Stimulated activated CD4-positive, alpha-beta T cell treated with anti-CD3 and anti-CD28 coated beads, Interleukin-2, amount 100 ng/mL, for 48 hours (primary cell): ENCODE measurements at regions not wholly inside any gene's neighbourhood (a gene's known extent, or its start where the extent isn't known, plus 50 kb on each side); places are given as distances from the start of the nearest gene placed in this dataset.

Source experiments
- DNase-seq, 2 donors: peaks; one replicate each; pipeline ENCODE4 v3.0.0-alpha.2; 2020

DNA sequence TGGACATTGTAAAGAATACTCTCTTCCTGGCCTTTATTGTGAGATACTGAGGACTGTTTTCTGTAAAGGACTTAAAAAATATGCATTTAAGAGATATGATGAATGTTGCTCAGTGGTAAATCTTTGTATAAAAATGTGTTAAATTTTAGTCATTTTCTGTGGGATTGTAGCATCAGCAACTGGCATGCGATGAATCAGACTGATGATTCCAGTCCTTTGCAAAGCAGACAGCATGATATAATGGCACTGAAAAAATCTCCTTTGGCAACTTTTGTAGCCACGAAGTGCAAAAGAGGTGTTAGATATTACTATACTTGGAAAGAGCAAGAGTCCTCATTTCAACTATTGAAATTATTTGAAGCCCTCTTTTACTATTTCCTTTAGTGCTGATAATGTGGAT is 678.7 kb downstream of the PLCL1 start:
- no peak for DNase-seq

DNA sequence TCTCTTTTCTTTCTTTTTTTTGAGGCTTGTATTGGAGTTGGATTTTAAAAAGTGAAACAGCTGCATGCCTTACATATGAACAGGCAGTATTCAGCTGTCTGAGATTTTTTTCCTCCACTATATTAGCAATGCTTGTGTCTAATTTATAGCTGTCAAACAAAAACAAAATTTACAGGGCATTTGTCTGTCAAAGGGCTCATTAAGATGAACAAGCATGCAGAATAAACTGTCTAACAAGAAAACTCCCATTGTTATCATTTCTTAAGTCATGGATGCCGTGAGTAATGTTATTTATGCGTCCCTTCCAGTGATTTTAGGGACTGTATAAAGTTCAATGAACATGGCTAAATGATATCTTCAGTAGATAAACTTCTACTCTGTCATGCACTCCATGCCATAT is 674.7 kb downstream of the PLCL1 start:
- DNase-seq: no peak

DNA sequence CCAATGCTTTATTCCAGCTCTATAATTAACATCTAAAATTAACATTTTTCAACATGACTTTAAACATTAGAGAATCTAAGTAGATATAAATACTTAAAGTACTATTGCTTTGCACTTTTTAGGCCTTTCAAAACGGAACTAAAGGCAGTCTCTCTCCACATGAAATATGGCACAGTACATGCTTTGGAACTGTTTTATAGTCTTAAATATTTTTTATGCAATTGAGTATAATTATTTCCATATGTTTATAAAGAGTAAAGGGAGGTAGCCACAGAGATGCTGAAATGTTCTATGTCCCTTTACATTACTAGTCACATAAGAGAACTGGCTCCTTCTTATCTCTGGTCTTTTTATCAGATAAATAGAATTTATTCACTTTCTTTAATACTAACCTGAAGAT is 674.0 kb downstream of the PLCL1 start:
- DNase-seq: no peak

DNA sequence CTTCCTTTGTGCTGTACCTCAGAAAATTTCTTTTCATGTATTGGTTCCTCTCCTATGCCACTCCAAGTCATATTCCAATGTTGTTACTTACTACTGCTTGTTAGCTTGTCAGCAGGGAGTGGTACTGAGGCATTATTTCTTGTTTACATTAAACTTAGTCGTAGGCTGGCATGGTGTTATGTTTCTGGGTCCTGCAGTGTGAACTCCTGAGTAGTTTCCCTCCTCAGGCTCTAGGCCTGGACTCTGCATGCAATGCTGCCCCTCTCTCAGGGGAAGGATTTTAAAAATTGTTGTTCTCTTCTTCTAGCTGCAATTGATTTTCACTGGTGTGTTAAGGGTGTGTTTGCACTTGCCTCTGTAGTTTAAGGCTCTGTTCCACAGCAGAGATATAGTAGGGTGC is 671.6 kb downstream of the PLCL1 start:
- no peak for DNase-seq

DNA sequence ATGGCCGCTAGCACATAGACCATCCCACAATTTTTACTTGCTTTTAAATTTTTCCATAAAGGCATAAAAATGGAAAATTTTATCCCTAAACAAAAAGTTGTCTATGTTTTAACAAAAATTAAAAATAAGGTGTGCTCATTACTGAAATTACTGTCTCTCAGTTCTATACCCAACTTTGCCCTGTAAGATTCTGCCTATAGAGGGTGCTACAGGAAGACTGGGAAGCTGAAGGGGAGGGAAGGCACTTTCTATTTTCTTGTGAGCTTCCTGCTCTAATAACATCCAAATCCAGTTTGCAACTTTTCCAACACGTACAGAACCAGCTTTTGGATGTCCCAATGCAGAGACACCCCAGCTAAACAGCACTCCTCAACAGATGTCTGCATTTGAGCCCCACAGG is 666.9 kb downstream of the PLCL1 start:
- DNase-seq: no peak

DNA sequence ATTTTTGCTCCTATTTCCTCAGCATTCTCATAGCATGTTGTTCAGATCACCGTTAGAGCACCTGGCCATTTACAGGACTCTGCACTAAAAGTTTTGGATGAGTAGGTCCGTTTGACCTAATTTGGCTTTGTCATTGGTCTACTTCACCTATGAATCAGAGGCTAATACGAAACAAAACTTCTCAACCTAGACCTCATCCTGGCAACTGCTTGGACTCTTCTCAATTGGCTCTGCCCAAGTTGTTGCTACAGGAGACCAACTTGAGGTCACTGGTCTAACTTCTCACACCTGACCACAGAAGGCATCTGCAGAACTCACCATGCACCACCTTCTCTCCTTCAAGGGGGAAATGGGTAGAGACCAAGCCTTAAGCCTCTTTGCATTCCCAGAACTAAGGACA is 663.7 kb downstream of the PLCL1 start:
- DNase-seq: no peak

DNA sequence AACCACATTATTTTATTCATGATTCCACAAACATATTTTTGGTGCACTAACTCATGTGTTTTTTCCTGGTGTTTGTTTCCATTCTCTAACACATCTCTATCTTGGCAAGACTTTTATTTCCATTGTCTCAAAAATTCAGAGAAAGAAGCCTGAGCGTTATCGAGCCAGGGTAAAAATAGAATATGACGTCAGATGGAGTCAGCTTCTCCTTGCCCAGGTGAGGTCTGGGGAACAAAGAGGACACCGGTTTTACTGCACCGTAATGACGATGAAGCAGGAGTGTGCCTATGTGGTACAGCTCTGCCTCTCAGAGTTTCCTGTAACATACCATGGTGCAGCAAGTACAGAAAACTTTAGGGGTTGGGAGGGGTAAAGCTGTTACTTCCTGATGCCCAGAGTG is 661.6 kb downstream of the PLCL1 start:
- DNase-seq: no peak

DNA sequence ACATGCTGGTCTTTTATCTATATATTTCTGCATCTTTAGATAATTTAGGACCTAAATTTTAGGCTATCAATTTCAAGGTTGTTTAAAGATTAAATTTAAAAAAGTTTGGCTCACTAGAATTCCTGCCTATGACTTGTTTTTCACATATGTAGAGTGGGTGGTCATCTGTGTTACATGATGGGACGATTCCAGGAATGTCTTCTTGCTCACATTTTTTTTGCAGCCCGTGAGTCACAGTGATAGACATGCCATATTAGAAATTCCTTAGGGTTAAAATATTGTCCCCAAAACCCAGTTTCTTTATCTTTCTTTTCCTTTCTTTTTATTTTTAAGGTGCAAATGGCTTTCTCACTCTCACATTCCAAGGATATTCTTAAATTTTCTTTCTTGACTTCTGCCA is 652.0 kb downstream of the PLCL1 start:
- DNase-seq: no peak

DNA sequence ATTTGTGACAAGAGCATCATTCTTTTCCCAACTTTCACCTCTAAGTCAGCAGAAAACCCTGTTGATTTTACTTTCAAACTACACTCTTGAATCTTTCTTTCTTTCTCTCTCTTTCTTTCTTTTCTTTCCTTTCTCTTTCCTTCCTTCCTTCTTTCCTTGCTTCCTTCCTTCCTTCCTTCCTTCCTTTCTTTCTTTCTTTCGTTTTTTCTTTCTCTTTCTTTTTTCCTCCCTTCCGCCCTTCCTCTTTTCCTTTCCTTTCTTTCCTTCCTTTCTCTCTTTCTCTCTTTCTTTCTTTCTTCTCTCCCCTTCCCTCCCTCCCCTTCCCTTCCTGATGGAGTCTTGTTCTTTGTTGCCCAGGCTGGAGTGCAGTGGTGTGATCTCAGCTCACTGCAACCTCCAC is 649.5 kb downstream of the PLCL1 start:
- DNase-seq: no peak

DNA sequence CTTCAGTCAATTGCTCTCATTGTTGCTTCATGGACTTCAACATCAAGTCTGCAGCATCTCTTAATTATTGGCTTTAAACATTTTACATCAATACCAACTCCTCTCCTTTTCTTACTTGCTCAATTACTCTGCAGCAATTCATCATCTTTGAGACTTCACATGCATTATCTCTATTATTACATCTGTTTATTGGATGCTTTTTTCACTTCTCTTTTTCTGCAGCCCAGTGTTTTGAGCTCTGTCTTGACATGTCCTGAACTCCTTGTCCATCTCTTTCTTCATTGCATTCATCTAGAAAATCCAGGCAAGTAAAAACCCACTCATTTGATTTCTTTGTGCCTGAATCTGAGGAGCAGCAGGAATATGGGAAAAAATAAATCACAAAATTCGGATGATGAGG is 647.9 kb downstream of the PLCL1 start:
- no peak for DNase-seq

DNA sequence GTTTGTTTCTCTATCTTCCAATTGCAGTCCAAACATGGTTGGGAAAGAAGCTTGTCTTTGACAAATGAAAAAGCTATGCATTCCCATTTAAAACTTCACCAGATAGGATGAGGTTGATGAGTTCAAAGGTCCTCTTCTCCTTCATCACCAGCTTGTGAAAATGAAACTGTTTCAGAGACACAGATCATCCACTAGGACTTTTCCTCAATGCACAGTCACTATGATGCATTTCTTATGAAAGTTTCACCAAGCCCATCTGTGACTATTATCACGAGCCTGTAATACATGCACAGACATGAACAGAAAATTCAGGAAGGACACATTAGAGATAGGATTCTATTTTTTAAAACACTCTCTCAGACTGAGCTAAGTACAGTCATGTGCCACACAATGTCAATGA is 644.4 kb downstream of the PLCL1 start:
- DNase-seq: no peak

DNA sequence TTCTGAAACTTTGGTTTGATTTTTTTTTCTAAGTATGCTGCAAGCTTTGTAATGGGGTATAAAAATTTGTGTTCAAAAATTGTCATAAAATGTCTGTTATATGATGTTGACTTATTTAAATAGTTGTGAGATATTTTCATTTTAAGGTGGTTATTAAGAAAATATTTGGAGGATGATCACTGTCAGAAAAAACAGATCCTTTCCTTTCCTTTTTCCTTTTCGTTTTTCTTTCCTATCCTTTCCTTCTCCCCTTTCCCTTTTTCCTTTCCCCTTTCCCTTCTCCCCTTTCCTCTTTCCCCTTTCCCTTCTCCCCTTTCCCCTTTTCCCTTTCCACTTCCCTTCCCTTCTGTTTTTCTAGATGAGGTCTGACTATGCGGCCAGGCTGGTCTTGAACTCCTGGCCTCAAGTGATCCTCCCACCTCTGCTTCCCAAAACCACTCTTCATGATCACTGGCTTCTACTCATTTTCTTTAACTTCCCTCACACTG is 640.5 kb downstream of the PLCL1 start:
- no peak for DNase-seq

DNA sequence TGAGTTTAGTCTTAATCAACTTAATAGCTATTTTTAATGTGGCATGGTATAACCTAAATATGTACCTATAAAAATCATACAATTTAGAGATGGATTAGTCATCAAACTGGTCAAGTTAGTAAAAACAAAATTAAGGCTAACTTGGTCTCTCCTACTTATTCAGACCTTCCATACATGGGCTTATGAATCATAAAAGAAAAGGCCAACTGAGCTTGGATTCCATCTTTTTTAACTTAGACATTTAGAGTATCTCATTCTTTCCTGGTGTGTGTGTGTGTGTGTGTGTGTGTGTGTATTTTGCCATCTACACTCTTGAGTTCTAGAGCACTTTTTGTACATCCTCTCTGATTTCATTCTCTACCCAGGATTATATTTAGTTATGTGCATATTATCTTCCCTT is 637.5 kb downstream of the PLCL1 start:
- no peak for DNase-seq

DNA sequence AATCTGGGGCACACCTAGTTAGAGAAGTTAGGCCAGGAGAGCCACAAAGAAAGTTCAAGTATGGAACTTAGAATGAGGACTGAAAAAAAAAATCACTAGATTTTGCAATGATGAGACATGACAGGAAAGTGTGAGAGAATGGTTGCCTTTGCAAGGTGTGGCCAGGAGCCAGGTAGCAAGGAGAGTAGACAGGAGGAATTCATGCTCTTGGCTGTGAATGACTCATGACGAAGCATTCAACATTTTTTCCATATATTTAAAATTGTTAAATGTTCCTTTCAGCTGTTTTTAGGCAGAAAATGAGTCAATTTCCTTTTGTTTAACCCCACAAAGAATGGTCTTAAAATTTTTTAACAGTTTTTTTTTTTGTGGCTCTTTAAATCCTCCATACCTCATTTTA is 636.9 kb downstream of the PLCL1 start:
- no peak for DNase-seq

DNA sequence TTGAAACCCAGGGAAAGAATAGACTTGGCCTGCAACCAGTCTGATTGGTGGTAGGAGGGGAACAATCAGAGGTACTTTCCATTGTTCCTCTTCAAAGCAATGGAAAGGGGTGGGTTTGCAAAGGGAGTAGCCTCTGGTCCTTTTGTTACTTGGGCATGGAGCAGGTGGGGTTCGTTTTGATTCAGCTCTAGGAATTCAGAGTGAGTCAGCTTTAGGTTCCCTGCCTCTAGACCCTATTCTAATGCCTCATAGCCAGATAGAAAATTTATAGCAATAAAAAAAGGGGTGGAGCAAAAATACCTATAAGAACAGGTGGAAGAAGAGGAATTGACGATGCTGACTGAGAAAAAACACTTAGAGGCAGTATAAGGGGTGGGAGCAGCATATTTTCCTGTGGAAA is 636.4 kb downstream of the PLCL1 start:
- DNase-seq: no peak

DNA sequence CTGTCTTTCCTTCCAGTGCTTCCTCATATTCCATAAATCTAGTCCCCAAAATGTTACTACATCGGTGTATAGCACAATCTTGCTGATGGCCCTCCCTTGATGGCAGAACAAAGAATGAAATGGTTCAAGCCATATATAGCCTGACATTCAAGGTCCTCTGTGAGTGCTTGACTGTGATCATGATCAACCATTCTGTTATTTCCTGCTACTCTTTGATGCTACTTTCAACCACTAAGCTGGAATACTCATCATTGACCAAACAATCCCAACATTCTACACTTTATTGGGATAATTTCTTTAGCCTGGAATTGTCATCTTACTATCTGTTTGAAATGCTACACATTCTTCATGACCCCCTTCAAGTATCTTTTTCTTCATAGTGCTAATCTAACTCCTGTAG is 633.9 kb downstream of the PLCL1 start:
- DNase-seq: no peak

DNA sequence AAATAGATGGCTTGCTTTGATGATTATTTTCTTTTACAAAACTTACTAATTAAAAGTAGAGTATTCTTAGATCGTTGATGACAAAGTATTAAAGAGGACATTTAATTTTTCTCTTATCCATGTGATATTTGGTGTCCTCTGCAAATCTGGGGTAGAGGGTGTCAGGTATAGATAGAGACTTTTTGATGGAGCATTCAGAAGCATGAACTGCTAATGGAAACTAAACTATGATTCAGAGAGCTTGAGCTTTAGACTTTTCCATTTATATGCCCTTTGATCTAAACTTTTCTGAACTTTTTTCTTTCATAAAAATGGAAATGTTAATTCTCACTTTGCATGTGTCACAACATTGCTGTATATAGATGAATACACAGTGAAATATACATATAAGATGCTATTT is 619.7 kb downstream of the PLCL1 start:
- DNase-seq: no peak

DNA sequence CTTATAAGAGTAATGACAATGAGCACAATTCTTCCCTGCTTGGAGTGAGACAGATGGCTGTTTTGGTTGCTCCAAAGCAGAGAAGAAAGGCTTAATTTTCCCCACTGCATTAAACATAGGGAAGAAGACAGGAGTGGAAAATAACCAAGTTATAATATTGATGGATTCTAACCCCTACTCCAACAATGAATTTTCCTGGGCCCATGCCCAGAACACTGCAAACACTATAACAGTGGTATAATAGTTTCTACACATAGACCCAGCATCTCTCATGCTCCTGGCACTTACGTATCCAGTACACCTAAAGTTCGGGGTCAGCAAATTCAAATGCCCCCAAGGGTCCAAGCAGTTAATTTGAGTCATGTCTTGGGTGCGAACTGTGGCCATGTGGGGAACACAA is 613.4 kb downstream of the PLCL1 start:
- no peak for DNase-seq

DNA sequence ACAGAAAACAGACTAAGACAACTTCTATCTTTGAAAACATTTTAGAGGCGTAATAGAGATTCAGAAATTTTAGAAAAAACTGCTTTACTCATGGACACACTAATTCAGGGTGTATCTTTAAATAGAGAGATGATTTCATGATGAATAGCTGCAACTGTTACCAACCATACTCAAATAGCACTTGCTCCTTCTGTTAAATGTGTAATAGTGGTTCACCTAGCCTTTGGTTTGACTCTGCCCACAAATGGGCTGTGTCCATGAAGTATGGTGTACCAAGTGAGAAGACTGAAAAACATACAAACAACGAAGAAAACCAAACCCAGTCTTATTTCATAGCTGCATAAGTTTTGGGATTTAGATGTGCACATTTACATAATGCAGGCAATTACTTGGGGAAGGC is 610.6 kb downstream of the PLCL1 start:
- no peak for DNase-seq

DNA sequence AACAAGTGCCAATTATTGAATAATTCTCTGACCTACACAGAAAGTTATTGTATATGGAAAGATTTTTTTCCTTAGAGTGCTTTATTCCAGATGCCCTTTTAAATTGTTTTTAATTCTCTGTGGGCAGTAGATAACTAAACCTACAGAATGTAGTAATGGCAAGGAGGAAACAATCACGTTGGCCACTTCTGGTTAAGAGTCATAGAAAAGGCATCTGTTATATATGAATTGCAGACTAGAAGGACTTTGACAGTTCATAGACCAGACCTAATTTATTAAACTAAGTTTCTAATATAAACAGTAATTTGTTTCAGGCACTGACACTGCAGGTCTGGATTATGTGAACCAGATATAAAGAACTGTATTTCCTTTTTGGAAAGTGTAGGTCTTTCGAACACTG is 607.5 kb downstream of the PLCL1 start:
- DNase-seq: no peak

DNA sequence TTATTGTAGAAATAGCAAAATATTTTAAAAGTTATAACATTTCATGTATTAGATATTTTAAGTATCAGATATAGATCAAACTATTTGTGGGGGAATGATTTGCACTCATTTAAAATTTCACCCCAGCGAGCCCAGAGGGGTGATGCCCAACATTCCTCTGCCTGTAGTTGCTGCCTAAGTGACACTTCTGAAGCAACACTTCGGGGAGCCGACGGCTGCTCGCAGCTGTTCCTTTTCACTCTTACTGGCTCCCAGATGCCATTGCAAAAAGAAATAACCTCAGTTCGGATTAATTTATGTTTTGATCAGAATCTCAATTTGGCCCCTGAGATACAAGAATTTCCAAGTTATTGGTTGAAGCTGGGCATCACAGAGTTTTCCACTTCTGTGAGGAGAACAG is 603.8 kb downstream of the PLCL1 start:
- no peak for DNase-seq

DNA sequence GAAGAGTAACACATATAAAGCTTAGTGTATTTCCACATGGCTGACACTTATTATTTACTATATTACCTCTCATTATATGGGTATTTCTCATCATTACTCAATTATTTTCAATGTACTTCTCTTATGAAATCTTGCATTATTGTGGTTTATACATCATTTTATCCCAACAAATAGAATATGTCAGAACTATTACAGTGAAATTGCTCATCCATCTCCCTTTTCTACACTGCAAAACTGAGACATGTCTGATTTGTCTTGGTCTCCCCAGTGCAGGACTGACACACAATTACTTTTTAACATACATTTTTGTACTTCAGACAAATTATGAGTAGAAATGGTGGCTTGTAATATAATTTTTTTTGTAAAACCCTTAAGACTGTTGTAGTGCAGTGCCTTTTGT is 600.9 kb downstream of the PLCL1 start:
- DNase-seq: no peak

DNA sequence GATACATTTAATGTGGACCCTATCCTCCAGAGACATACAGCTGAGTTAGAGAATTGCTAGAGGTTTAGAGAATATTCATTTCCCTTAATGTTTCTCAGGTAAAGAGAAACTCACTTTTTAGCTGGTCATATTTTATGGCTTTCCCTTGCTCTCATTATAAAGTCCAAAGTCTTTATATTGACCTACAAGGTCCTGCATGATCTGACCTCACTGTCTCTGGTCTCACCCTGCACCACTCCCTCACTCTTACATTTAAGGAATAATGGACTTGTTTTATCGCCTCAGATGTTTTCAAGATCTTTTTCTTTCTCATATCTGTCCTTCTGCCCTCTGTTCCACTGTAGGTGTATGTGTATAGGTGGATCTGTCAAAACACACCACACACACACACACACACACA is 597.3 kb downstream of the PLCL1 start:
- DNase-seq: no peak

DNA sequence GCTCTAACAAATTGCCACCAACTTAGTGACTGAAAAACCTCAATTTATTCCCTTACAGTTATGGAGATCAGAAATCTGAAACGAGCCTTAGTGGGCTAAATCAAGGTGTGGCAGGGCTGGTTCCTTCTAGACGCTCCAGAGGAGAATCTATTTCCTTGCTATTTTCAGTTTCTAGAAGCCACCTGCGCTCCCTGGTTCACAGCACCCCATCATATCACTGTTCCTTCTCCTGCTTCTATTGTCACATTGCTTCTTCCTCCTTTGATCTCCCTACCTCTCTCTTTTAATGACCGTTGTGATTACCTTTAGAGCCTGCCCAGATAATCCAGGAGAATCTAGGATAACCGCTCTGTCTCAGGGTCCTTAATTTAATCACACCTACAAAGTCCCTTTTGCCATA is 596.6 kb downstream of the PLCL1 start:
- no peak for DNase-seq

DNA sequence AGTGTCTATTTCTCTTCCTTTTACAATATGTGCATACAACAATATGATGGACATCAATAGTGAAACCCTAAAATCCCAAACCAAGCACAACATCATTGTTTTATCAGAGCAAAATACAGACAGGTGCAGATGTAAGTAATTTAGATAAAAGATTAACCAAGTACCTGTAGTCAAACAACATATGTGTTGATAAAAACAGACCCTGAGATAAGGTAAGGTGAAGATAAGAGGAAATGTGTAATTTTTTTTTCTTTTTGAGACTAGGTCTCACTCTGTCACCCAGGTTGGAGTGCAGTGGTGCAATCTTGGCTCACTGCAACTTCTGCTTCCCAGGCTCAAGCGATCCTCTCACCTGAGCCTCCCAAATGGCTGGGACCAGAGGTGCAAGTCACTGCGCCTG is 589.8 kb downstream of the PLCL1 start:
- no peak for DNase-seq

DNA sequence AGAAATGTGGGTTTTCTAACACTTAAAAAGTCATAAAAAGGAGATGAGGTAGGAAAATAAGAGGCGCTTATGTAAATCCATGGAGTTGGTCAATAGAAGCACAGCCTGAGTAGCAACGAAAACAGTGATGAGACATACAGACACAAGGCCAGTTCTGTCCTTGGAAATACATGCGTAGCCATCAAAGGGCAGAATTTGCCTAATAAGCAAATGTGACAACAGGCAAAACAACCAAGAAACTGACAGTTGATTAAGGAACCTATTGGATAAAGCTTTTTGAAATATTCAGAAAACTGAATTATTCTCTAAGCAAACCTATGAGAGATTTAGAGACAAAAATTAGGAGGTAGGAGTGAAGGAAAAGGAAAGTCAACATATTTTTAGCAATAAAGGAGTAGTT is 586.3 kb downstream of the PLCL1 start:
- no peak for DNase-seq
